Ascending aorta (tissue), 2 donors: ENCODE measurements at regions not wholly inside any gene's neighbourhood (a gene's known extent, or its start where the extent isn't known, plus 50 kb on each side); places are given as distances from the start of the nearest gene placed in this dataset.

Source experiments
- DNase-seq, 2 donors: peaks; one replicate each; pipeline ENCODE4 v3.0.0-alpha.2; 2019; ENCODE audit warnings: low spot score in 2 of 2
- H3K27ac ChIP-seq, 2 donors: fragments of 200-600 bp; sonication (generic); one replicate each; pipeline ENCODE4 v1.5.1; 2016 to 2017; ENCODE audit warnings: mild to moderate bottlenecking in 1 of 2
- H3K27me3 ChIP-seq: fragments of 200-600 bp; sonication (generic); one replicate; pipeline ENCODE4 v1.5.1; 2017
- H3K36me3 ChIP-seq, 2 donors: fragments of 200-600 bp; sonication (generic); one replicate each; pipeline ENCODE4 v1.5.1; 2016
- H3K4me1 ChIP-seq, 2 donors: fragments of 200-600 bp; sonication (generic); one replicate each; pipeline ENCODE4 v1.5.1; 2016 to 2017; ENCODE audit warnings: mild to moderate bottlenecking in 1 of 2
- H3K4me3 ChIP-seq, 2 donors: fragments of 200-600 bp; sonication (generic); one replicate each; pipeline ENCODE4 v1.5.1; 2016 to 2017; ENCODE audit warnings: mild to moderate bottlenecking in 1 of 2
- H3K9me3 ChIP-seq, 2 donors: fragments of 200-600 bp; sonication (generic); one replicate each; pipeline ENCODE4 v1.5.1; 2016
- intact Hi-C: fragments of 100-400 bp; cut with DNase I; formaldehyde crosslinking; loops from one replicate; pipeline ENCODE4 v1.15.1; 2023
- TF ChIP-seq, protein P1 (sequence below), 3 experiments: fragments of 200-600 bp in 2 of 3; fragments of 450-650 bp in 1 of 3; sonication (generic) in 2 of 3; IDR thresholded peaks; one replicate each; pipeline ENCODE4 v1.5.1; 2016 to 2019; ENCODE audit warnings: antibody characterized with exemption in 3 of 3, mild to moderate bottlenecking in 1 of 3, moderate library complexity in 1 of 3

DNA sequence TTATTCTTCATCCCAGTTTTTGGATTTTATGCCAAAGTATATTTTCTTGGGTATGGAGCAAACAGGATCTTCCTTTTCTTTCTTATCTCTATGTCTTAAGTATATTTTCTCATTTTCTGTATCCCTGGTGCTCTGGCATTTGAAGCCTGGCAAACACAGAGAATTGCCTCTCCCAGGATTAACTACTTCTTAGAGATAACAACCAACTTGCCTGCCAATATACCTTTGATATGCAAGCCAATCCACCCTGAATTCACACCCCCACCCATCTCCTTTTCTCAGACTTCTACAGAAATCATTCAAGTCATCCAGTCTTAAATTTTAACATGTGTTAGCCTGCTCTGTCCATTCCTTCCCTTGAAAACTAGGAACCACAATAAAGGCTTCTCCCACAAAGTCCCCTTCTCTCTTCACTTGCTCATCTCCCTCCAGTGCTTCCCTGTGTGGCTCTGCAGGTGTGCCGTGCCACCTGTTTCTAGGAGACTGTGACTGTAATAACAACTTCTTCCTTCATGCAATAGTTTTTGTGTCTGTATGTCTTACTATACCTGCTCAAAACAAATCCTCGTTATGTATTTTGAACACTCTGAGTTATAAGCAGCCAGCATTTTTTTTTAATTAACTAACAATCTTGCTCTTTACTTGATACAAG, 649.7 kb upstream of the RIOK2 start:
- DNase-seq = no peak
- Histone ChIP-seq H3K9me3 (peaks cover 0 to 5% of the 10 kb centered on the region in 2 donors), H3K27me3 (no peaks in the 10 kb centered on the region), H3K27ac (no peak overlapping the region), H3K4me3 (no peak overlapping the region), H3K4me1 (no peaks in the 10 kb centered on the region), H3K36me3 (no peaks in the 10 kb centered on the region)
- intact Hi-C loops = no loop called here
- TF ChIP-seq, protein P1, sequence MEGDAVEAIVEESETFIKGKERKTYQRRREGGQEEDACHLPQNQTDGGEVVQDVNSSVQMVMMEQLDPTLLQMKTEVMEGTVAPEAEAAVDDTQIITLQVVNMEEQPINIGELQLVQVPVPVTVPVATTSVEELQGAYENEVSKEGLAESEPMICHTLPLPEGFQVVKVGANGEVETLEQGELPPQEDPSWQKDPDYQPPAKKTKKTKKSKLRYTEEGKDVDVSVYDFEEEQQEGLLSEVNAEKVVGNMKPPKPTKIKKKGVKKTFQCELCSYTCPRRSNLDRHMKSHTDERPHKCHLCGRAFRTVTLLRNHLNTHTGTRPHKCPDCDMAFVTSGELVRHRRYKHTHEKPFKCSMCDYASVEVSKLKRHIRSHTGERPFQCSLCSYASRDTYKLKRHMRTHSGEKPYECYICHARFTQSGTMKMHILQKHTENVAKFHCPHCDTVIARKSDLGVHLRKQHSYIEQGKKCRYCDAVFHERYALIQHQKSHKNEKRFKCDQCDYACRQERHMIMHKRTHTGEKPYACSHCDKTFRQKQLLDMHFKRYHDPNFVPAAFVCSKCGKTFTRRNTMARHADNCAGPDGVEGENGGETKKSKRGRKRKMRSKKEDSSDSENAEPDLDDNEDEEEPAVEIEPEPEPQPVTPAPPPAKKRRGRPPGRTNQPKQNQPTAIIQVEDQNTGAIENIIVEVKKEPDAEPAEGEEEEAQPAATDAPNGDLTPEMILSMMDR (IDR thresholded peaks at IDR 0.05) = no peak

DNA sequence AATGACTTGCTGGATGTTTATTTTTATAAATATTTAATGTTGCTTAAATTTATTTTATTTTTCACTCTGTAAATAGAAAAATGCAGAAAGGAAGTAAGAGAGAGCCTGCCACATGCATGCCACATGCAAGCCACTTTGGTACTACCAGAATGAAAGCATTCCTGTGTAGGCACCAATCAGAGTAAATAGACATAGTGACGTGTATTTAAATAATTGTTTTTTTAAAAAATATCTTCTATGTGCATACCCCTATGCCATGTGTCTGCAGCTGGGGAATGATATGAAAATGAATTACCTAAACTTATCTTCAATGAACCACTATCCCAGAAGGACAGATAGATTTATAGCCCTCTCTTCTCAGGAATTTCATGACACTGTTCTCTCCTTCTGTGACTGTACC, 651.5 kb upstream of the RIOK2 start:
- intact Hi-C loops = no loop called here
- no peak overlapping the region for H3K27ac ChIP-seq
- no peak for DNase-seq
- H3K27me3 ChIP-seq = no peaks in the 10 kb centered on the region
- H3K4me3 ChIP-seq = no peak overlapping the region
- no peaks in the 10 kb centered on the region for H3K4me1 ChIP-seq
- no peaks in the 10 kb centered on the region for H3K36me3 ChIP-seq
- TF ChIP-seq, protein P1 (IDR thresholded peaks at IDR 0.05) = no peak
- peaks cover 0 to 5% of the 10 kb centered on the region in 2 donors for H3K9me3 ChIP-seq

- intact Hi-C loops = no loop called here
- Histone ChIP-seq H3K4me3 (no peak overlapping the region), H3K27me3 (no peaks in the 10 kb centered on the region), H3K9me3 (peaks cover 0 to 5% of the 10 kb centered on the region in 2 donors), H3K36me3 (no peaks in the 10 kb centered on the region), H3K4me1 (no peaks in the 10 kb centered on the region), H3K27ac (no peak overlapping the region)
- DNase-seq = no peak
- TF ChIP-seq, protein P1 (IDR thresholded peaks at IDR 0.05) = no peak
Observed at GRCh38 chr5:97835112-97835511, 652.1 kb upstream of the RIOK2 start.

DNA sequence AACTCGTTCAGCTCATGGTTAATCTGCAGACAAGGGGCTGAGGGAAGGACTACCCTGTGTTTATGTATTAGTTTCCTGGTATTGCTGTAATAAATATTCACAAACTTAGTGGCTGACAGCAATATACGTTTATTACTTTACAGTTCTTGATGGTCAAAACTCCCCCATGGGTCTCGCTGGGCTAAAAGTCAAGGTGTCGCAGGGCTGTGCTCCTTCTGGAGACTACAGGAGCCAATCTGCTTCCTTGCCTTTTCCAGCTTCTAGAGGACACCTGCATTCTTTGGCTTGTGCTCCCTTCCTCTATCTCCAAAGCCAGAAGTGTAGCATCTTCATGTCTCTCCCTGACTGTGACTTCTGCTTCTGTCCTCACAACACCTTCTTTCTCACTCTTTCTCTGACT, 653.8 kb upstream of the RIOK2 start:
- no peak for DNase-seq
- Histone ChIP-seq H3K9me3 (peaks cover 0 to 5% of the 10 kb centered on the region in 2 donors), H3K4me3 (no peak overlapping the region), H3K27ac (no peak overlapping the region), H3K27me3 (no peaks in the 10 kb centered on the region), H3K4me1 (no peaks in the 10 kb centered on the region), H3K36me3 (no peaks in the 10 kb centered on the region)
- intact Hi-C loops = no loop called here
- TF ChIP-seq, protein P1 (IDR thresholded peaks at IDR 0.05) = no peak

DNA sequence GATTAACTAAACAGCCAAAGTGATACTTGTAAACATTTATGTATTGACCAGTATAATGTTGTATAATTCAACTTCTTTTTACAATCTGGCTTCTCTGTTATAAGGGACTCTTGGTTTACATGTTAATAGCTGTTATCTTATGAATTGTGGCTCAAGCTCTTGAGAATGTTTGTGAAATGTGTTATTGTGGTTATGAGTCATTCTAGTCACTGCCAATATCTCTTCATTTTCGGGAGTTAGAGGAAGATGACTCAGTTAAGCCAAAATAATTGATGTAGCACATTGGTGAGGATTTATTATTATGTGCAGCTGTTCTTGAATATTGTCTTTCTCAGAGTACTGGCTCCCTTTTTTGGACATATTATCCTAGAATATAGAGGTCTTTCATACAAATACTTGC, 655.2 kb upstream of the RIOK2 start:
- H3K4me3 ChIP-seq = no peak overlapping the region
- intact Hi-C loops = no loop called here
- H3K9me3 ChIP-seq = no peaks in the 10 kb centered on the region
- no peak for DNase-seq
- TF ChIP-seq, protein P1 (IDR thresholded peaks at IDR 0.05) = no peak
- H3K4me1 ChIP-seq = no peaks in the 10 kb centered on the region
- no peaks in the 10 kb centered on the region for H3K27me3 ChIP-seq
- no peak overlapping the region for H3K27ac ChIP-seq
- H3K36me3 ChIP-seq = no peaks in the 10 kb centered on the region
